ENCODE measurements at regions not wholly inside any gene's neighbourhood (a gene's known extent, or its start where the extent isn't known, plus 50 kb on each side); places are given as distances from the start of the nearest gene placed in this dataset.

- no peak for TF ChIP-seq CTCF (IDR thresholded peaks at IDR 0.05; ENCODE audit: extremely low read depth in 1 of 2, insufficient read depth in 1 of 2, low read depth in 1 of 2, low read length in 2 of 2)
- no peak for TF ChIP-seq FOS (IDR thresholded peaks at IDR 0.05; ENCODE audit: borderline replicate concordance, insufficient read depth, low read length)
- no peak for TF ChIP-seq JUN (IDR thresholded peaks at IDR 0.05; ENCODE audit: borderline replicate concordance, insufficient read depth, insufficient read length, low read depth)
- TF ChIP-seq EZH2 (IDR thresholded peaks at IDR 0.05; ENCODE audit: borderline replicate concordance, low read depth, low read length, severe bottlenecking), result no peak
- no peak for TF ChIP-seq POLR2A (IDR thresholded peaks at IDR 0.05; ENCODE audit: low read depth, low read length)
- no peak for TF ChIP-seq MYC (IDR thresholded peaks at IDR 0.05; ENCODE audit: low read depth, low read length)
- TF ChIP-seq GATA2 (IDR thresholded peaks at IDR 0.05; ENCODE audit: insufficient read depth, insufficient read length, low read depth, low read length), result no peak
Observed at GRCh38 chr9:73459817-73460216, 308.2 kb downstream of the ANXA1 start.

Data from endothelial cell of umbilical vein (primary cell).